GM18519 (cell line): ENCODE measurements at regions not wholly inside any gene's neighbourhood (a gene's known extent, or its start where the extent isn't known, plus 50 kb on each side); places are given as distances from the start of the nearest gene placed in this dataset.

Source experiments
- ATAC-seq: cut with Tn5 transposase; IDR thresholded peaks from one replicate; pipeline ENCODE4 v1.9.1; 2021; ENCODE audit warnings: mild to moderate bottlenecking, moderate library complexity; ENCODE audit not compliant: unreplicated experiment, low FRiP score

DNA sequence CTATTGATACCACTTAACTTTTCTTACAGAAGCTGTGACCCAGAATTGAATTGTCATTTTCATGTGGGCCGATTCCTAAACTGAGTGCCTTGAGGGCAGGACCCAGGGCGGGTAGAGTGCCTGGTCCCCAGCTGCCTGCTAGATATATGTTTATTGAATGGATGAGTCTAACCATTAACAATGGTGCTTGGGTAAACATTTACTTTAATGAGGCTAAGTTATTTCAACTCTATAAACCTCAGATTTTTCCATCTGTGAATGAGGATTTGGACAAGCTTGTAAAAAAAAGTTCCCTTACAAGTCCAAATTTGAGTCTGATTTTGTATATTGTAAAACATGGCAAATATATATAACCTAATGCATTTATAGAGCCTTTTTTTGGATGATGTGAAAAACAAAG is 181.8 kb upstream of the ELL2 start:
- no peak for ATAC-seq

- ATAC-seq: no peak
Observed at GRCh38 chr5:96142786-96143434, 181.3 kb upstream of the ELL2 start.

DNA sequence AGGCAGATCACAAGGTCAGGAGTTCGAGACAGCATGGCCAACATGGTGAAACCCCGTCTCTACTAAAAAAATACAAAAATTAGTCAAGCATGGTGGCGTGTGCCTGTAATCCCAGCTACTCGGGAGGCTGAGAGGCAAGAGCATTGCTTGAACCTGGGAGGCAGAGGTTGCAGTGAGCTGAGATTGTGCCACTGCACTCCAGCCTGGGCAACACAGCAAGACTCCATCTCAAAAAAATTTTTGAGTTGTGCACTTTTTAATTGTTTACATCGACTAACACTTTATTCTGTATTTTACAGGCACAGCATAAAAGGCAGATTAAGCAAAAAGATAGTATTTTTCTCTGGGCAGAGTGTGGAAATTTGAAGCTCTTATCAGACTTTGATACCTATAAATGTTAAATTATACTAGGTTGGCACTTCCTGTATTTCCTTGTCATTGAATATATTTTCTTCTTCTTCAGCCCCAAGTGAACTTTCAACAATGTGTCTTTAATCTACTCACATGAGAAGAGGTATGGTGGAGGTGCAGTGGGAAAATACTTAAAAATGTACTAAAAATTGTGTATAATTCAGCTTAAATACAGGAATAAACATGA is 180.6 kb upstream of the ELL2 start:
- ATAC-seq: no peak

DNA sequence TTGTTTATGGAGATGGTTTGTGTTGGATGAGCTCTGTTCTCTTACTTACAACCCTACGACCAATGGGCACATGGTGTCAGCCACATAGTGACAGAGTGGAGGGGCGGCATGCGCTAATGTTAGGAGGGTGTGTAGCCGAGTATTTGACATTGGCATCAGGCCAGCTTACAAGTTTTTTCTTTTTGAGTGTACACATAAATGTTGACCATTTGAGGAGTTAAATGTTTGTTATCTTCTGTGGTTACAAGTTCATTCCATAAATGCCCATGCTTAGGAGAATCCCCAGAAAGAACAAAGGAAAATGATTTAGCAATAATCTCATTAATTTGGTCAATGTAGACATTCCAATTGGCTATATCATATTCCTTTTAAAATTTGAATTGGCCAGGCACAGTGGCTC is 180.1 kb upstream of the ELL2 start:
- no peak for ATAC-seq

- no peak for ATAC-seq
Observed at GRCh38 chr5:96140496-96140895, 178.8 kb upstream of the ELL2 start.

GRCh38 chr5:96140084-96140483 is 178.4 kb upstream of the ELL2 start:
- no peak for ATAC-seq

- no peak for ATAC-seq
Observed at GRCh38 chr5:96134886-96135285, 173.2 kb upstream of the ELL2 start.

GRCh38 chr5:96133341-96134079 is 171.9 kb upstream of the ELL2 start:
- no peak for ATAC-seq

- ATAC-seq: no peak
Observed at GRCh38 chr5:96129276-96129675, 167.6 kb upstream of the ELL2 start.

GRCh38 chr5:96128204-96128864 is 166.7 kb upstream of the ELL2 start:
- ATAC-seq: no peak

GRCh38 chr5:96127538-96127937 is 165.9 kb upstream of the ELL2 start:
- ATAC-seq: no peak

GRCh38 chr5:96125231-96125891 is 163.7 kb upstream of the ELL2 start:
- no peak for ATAC-seq

DNA sequence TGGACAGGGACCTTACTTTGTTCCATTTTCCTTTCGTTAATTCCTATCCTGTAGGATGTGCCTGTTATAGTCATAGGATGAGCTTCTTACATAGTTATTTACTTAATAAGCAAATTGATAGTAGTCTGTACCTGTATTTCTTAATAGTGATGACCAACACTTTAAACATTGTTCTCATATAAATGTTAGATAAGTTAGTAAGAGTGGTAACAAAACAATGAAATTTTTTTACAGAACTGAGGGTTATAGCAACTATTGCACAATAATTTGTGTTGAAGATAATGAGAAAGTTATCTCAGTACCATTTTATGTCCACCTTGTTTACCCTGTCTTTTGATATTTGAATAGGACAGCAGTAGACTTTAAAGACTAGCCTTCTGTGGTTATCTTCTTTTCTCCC is 162.9 kb upstream of the ELL2 start:
- no peak for ATAC-seq

GRCh38 chr5:96123418-96123817 is 161.8 kb upstream of the ELL2 start:
- ATAC-seq: no peak

- no peak for ATAC-seq
Observed at GRCh38 chr5:96121364-96121763, 159.7 kb upstream of the ELL2 start.

DNA sequence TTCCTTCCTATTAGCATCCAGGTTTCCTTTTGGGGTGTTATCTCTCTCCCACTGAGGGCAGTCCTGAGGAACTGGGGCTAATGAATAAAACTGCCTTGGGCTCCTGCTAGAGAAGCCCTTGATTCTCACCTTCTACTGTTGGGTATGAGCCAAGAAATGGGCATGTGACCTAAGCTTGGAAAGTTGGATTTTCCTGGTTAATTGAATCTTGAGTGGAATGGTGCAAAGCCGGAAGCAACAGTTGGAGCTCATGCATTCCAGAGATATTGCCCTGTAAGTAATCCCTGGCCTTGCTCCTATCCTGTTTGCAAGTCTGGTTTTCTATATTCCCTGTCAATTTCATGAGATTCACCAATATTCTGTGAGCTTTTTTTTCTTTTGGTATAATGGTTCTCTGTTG is 158.5 kb upstream of the ELL2 start:
- no peak for ATAC-seq

DNA sequence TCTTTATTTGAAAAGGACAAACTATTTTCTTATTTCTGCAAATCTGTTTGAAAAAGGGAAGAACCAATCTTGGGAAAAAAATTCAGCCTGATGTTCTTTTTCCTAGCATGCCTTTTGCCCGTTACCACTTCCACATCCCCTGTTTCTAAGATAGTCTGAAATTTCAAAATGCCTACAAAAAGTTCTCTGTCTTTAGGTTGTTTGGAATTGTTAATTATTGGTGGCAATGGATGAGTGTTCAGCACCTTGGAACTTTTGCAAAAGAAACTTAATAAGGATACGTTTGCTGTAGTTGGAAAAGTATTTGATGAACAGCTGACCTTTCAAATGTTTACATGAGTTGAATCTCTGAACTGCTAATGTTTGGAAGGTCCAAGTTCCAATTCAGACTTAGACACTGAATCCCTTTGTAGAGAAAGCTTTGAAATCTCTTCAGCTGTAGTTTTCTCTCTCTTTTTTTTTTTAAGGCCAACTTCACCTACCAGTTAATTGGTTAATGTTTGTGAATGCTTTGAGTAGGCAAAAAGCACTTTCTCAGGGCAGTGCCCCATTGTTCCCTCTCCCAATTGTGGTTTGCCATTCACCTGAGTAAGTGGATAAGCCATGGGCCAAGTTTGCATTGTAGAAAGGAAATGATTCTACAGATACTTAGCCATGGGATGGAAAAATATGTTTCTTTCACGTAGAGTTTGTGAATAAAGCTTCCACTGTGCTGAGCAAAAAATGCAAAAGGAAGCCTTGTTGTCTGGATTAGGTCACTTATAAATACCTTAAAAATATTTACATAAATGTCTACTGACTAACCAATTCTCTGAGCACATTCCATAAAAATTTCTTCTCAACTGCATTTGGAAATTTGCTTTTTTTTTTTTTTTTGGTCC is 156.4 kb upstream of the ELL2 start:
- ATAC-seq: no peak

GRCh38 chr5:96115147-96115807 is 153.6 kb upstream of the ELL2 start:
- ATAC-seq: no peak

GRCh38 chr5:96114736-96115135 is 153.1 kb upstream of the ELL2 start:
- no peak for ATAC-seq
